ENCODE measurements at regions not wholly inside any gene's neighbourhood (a gene's known extent, or its start where the extent isn't known, plus 50 kb on each side); places are given as distances from the start of the nearest gene placed in this dataset.

DNA sequence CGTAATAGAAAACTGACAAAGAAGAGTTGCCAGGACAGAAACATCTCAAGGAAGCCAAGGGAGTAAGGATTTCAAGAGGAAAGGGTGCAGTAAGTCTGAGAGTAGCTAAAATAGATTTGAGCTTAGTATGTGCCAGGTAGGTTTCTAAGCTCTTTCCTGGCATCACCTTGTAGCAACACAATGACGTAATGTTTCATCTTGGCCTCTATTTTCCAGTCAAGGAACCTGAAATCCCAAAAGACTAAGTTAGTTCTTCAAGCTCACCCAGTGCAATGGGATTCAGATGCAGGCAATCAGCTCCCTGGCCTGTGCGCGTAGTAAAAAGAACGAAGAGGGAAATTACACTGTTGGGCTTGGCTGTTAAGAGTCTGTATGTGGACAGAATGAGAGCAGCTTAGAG is 586.5 kb upstream of the TENM3 start:
- TF ChIP-seq, protein P1, sequence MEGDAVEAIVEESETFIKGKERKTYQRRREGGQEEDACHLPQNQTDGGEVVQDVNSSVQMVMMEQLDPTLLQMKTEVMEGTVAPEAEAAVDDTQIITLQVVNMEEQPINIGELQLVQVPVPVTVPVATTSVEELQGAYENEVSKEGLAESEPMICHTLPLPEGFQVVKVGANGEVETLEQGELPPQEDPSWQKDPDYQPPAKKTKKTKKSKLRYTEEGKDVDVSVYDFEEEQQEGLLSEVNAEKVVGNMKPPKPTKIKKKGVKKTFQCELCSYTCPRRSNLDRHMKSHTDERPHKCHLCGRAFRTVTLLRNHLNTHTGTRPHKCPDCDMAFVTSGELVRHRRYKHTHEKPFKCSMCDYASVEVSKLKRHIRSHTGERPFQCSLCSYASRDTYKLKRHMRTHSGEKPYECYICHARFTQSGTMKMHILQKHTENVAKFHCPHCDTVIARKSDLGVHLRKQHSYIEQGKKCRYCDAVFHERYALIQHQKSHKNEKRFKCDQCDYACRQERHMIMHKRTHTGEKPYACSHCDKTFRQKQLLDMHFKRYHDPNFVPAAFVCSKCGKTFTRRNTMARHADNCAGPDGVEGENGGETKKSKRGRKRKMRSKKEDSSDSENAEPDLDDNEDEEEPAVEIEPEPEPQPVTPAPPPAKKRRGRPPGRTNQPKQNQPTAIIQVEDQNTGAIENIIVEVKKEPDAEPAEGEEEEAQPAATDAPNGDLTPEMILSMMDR (IDR thresholded peaks at IDR 0.05; ENCODE audit: borderline replicate concordance, extremely low read depth, low read length, poor library complexity, severe bottlenecking), result no peak
- no peak for TF ChIP-seq EZH2 (IDR thresholded peaks at IDR 0.05; ENCODE audit: borderline replicate concordance, low read depth, low read length, severe bottlenecking)
